B cell (primary cell): ENCODE measurements at regions not wholly inside any gene's neighbourhood (a gene's known extent, or its start where the extent isn't known, plus 50 kb on each side); places are given as distances from the start of the nearest gene placed in this dataset.
"Not testable (repeated sequence)": the region's sequence is repeated elsewhere in the genome, so short reads cannot be mapped to it uniquely, and the experiment has no call there.

ENCODE experiments used
- CTCF ChIP-seq: fragments of 200-600 bp; IDR thresholded peaks from one replicate; pipeline ENCODE4 v1.8.0; 2022; ENCODE audit warnings: antibody characterized with exemption, mild to moderate bottlenecking
- EZH2 ChIP-seq: IDR thresholded peaks from 2 replicates; pipeline ENCODE4 v1.6.1; 2012; ENCODE audit warnings: borderline replicate concordance, low read depth, mild to moderate bottlenecking, moderate library complexity, low read length; ENCODE audit not compliant: insufficient read depth, poor library complexity, severe bottlenecking

GRCh38 chr5:42179843-42180242 is 243.4 kb upstream of the GHR start:
- TF ChIP-seq CTCF, EZH2: not testable (repeated sequence)
